ENCODE measurements at regions not wholly inside any gene's neighbourhood (a gene's known extent, or its start where the extent isn't known, plus 50 kb on each side); places are given as distances from the start of the nearest gene placed in this dataset.

DNA sequence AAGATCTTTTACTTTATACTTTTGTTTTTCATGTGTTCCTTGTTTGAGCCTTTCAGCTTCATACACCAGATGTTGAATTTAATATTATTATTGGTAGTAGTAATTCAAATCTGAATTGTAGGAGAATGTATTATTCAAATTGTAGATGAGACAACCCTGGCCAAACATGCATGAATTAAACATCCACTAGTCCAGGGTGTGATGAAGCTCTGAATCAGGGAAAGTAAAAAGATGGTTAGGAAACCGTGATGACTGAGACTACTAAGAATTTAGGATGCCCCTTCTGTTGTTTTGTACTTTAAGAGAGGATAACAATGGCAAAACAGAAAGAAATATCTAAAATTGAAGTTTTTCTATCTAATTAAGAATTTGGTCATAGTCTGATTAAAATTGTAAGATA, 227.8 kb upstream of the CDH2 start:
- H3K4me1 ChIP-seq (ENCODE audit: control insufficient read depth, insufficient read depth, low read length), result no peaks in the 10 kb centered on the region
- no peak overlapping the region for H3K4me3 ChIP-seq (ENCODE audit: insufficient read depth, low read depth, low read length)
- no peak overlapping the region for H3K27ac ChIP-seq (ENCODE audit: insufficient read depth, low read depth, low read length, poor library complexity, severe bottlenecking)
- H3K27me3 ChIP-seq (ENCODE audit: control insufficient read depth, insufficient read depth, low read length, poor library complexity, severe bottlenecking), result no peaks in the 10 kb centered on the region
- WGBS, 2 experiments, result 86 to 95% methylated on average over 1 of the region's 1 CpG
- no peaks in the 10 kb centered on the region for H3K9me3 ChIP-seq (ENCODE audit: control insufficient read depth, low read length)
- H3K36me3 ChIP-seq (ENCODE audit: control insufficient read depth, insufficient read depth, low read length), result no peaks in the 10 kb centered on the region

DNA sequence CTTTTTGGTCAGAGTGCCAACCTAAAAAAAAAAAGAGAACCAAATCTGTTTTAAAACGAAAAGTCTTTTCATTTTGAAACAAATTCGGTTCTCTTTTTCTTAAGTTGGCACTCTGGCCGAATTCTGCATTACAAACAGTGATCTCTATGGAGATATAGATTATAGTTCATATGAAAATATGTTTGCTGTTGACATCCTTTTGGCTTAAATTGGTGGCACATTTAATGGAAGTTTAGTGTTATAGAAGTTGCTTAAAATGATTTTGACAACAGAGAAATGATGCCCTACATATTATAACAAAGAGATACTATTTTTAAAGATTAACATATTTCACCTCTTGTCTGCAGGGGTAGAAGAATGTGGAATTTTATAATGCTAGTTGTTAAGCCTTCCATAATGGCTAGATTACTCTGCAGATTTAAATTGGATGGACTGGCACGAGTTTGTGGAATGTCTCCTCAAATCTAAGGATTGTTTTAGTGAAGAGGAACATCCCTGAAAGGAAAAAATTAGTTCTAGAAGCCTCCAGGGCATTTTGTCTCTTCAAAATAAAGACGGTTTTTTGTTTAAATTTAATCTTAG, 222.9 kb upstream of the CDH2 start:
- H3K4me3 ChIP-seq (ENCODE audit: insufficient read depth, low read depth, low read length), result no peak overlapping the region
- H3K27me3 ChIP-seq (ENCODE audit: control insufficient read depth, insufficient read depth, low read length, poor library complexity, severe bottlenecking), result no peaks in the 10 kb centered on the region
- H3K4me1 ChIP-seq (ENCODE audit: control insufficient read depth, insufficient read depth, low read length), result no peaks in the 10 kb centered on the region
- no peaks in the 10 kb centered on the region for H3K9me3 ChIP-seq (ENCODE audit: control insufficient read depth, low read length)
- H3K27ac ChIP-seq (ENCODE audit: insufficient read depth, low read depth, low read length, poor library complexity, severe bottlenecking), result no peak overlapping the region
- H3K36me3 ChIP-seq (ENCODE audit: control insufficient read depth, insufficient read depth, low read length), result no peaks in the 10 kb centered on the region
- whole genome bisulfite sequencing, 2 experiments, result 87 to 92% methylated on average over 5 of the region's 5 CpGs

DNA sequence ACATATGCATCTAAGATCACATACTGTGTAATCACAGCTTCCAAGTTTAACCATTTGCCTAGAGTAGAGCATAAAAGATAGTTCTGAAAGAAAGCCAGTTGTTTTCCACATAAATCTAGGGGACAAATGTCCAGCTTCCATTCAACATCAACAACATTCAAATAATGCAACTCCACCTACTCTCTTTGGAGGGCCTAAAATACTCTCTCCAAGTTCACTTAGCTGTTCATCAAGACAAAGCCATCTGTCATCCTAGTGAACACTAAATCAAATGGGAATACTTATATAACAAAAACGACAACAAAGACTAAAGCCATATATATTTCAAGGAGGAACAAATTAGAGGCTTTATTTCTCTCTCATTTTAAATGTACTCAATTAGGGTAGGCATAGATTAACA, 221.5 kb upstream of the CDH2 start:
- no peaks in the 10 kb centered on the region for H3K36me3 ChIP-seq (ENCODE audit: control insufficient read depth, insufficient read depth, low read length)
- H3K4me1 ChIP-seq (ENCODE audit: control insufficient read depth, insufficient read depth, low read length), result no peaks in the 10 kb centered on the region
- 92% methylated on average over 1 of the region's 1 CpG; no CpG with 5 or more reads in 1 of the 2 experiments for WGBS, 2 experiments
- H3K9me3 ChIP-seq (ENCODE audit: control insufficient read depth, low read length), result no peaks in the 10 kb centered on the region
- no peaks in the 10 kb centered on the region for H3K27me3 ChIP-seq (ENCODE audit: control insufficient read depth, insufficient read depth, low read length, poor library complexity, severe bottlenecking)
- no peak overlapping the region for H3K4me3 ChIP-seq (ENCODE audit: insufficient read depth, low read depth, low read length)
- H3K27ac ChIP-seq (ENCODE audit: insufficient read depth, low read depth, low read length, poor library complexity, severe bottlenecking), result no peak overlapping the region

DNA sequence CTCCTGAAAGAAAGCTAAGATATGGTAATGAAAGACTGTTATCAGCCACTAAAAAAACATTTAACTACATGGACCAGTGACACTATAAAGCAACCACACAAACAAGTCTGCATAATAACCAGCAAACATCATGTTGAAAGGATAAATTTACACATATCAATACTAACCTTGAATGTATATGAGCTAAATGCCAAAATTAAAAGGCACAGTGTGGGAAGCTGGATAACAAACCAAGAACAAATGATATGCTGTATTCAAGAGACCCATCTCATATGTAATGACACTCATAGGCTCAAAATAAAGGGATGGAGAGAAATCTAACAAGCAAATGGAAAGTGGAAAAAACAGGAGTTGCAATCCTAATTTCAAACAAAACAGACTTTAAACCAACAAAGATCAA, 213.1 kb upstream of the CDH2 start:
- no peaks in the 10 kb centered on the region for H3K36me3 ChIP-seq (ENCODE audit: control insufficient read depth, insufficient read depth, low read length)
- H3K9me3 ChIP-seq (ENCODE audit: control insufficient read depth, low read length), result no peaks in the 10 kb centered on the region
- no peaks in the 10 kb centered on the region for H3K27me3 ChIP-seq (ENCODE audit: control insufficient read depth, insufficient read depth, low read length, poor library complexity, severe bottlenecking)
- no peaks in the 10 kb centered on the region for H3K4me1 ChIP-seq (ENCODE audit: control insufficient read depth, insufficient read depth, low read length)
- no peak overlapping the region for H3K27ac ChIP-seq (ENCODE audit: insufficient read depth, low read depth, low read length, poor library complexity, severe bottlenecking)
- H3K4me3 ChIP-seq (ENCODE audit: insufficient read depth, low read depth, low read length), result no peak overlapping the region

DNA sequence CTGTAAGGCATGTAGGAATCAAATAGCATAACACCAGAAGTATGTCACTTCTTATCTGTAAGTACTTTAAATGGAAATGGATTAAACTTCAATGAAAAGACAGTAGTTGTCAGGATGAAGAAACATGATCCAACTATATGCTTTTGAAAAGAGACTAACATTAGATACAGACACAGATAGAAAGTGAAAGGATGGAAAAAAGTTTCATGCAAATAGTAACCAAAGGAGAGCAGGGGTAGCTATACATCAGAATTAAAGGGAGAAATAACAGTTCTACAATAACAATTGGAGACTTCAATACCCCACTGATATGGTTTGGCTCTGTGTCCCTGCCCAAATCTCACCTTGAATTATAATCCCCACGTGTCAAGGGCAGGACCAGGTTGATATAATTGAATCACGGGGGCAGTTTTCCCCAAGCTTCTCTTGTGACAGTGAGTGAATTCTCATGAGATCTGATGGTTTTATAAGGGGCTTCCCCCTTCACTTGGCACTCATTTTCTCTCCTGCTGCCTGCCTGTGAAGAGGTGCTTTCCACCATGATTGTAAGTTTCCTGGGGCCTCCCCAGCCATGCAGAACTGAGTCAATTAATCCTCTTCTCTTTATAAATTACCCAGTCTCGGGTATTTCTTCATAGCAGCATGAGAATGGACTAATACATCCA, 205.4 kb upstream of the CDH2 start:
- 89% methylated on average over 3 of the region's 3 CpGs for WGBS, 2 experiments

DNA sequence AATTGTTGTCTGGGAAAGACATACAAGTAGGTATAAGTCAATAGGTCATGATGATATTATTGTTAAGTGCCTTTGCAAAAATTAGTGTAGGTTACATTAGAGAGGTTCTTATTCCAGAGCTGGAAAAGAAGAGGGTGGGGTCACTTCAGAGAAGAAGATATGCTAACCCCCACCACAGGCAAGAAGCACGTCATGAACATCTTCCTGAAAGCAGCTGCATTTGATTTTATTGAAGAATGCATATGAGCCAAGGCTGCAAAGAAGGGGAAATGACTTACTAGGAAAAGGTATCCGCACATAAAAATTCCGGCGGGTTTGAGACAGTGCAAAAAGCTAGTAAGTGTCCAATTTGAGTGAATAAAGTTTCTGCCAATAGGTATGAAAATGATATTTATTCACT, 195.3 kb upstream of the CDH2 start:
- Histone ChIP-seq H3K36me3 (ENCODE audit: control insufficient read depth, insufficient read depth, low read length) (no peaks in the 10 kb centered on the region), H3K4me3 (ENCODE audit: insufficient read depth, low read depth, low read length) (no peak overlapping the region), H3K4me1 (ENCODE audit: control insufficient read depth, insufficient read depth, low read length) (no peaks in the 10 kb centered on the region), H3K27ac (ENCODE audit: insufficient read depth, low read depth, low read length, poor library complexity, severe bottlenecking) (no peak overlapping the region), H3K27me3 (ENCODE audit: control insufficient read depth, insufficient read depth, low read length, poor library complexity, severe bottlenecking) (no peaks in the 10 kb centered on the region), H3K9me3 (ENCODE audit: control insufficient read depth, low read length) (no peaks in the 10 kb centered on the region)
- 97 to 98% methylated on average over 4 of the region's 4 CpGs for WGBS, 2 experiments

More for the DNA sequence above, 205.4 kb upstream of the CDH2 start:
- Histone ChIP-seq H3K4me1 (ENCODE audit: control insufficient read depth, insufficient read depth, low read length) (no peaks in the 10 kb centered on the region), H3K4me3 (ENCODE audit: insufficient read depth, low read depth, low read length) (no peak overlapping the region), H3K36me3 (ENCODE audit: control insufficient read depth, insufficient read depth, low read length) (no peaks in the 10 kb centered on the region), H3K27me3 (ENCODE audit: control insufficient read depth, insufficient read depth, low read length, poor library complexity, severe bottlenecking) (no peaks in the 10 kb centered on the region), H3K27ac (ENCODE audit: insufficient read depth, low read depth, low read length, poor library complexity, severe bottlenecking) (no peak overlapping the region), H3K9me3 (ENCODE audit: control insufficient read depth, low read length) (no peaks in the 10 kb centered on the region)

DNA sequence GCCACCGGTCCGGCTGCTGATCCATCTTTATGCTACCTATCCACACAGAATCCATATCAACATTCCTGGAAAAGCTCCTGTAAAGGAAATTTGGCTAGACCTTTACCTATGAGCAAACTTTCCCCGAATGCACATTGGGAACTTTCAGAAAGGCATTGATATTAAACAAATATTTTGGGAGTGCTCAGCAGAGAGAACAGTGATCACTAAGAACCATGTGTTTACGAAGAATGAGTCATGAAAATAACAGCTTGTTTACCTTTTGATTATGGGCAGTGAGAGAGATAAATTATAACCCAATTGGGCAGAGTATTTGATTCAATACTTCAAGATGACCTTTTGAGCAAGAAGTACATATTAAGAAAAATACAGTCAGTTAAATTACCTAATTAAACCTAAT, 189.7 kb upstream of the CDH2 start:
- no peak overlapping the region for H3K4me3 ChIP-seq (ENCODE audit: insufficient read depth, low read depth, low read length)
- H3K9me3 ChIP-seq (ENCODE audit: control insufficient read depth, low read length), result no peaks in the 10 kb centered on the region
- 91 to 93% methylated on average over 4 of the region's 4 CpGs for WGBS, 2 experiments
- H3K4me1 ChIP-seq (ENCODE audit: control insufficient read depth, insufficient read depth, low read length), result no peaks in the 10 kb centered on the region
- H3K27me3 ChIP-seq (ENCODE audit: control insufficient read depth, insufficient read depth, low read length, poor library complexity, severe bottlenecking), result no peaks in the 10 kb centered on the region
- no peaks in the 10 kb centered on the region for H3K36me3 ChIP-seq (ENCODE audit: control insufficient read depth, insufficient read depth, low read length)
- no peak overlapping the region for H3K27ac ChIP-seq (ENCODE audit: insufficient read depth, low read depth, low read length, poor library complexity, severe bottlenecking)

DNA sequence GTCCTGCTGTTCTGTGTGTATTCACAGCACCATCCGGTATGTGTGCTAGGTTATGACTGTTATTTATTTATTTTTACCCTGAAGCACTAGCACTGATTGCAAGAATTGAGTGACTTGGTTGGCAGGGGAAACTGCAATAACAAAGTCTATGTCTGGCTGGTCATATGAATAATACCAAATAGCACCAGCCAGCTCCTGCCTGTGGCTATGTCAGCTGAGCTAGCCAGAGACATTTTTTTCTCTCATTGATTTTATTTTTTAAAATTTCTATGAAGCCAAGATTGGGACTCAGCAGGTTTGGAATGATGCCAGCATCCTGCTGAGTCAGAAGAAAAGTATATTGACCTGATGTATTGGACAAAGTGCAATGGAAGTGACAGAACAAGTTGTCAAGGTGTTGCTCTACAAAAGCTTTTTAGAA, 188.5 kb upstream of the CDH2 start:
- Histone ChIP-seq H3K36me3 (ENCODE audit: control insufficient read depth, insufficient read depth, low read length) (no peaks in the 10 kb centered on the region), H3K27ac (ENCODE audit: insufficient read depth, low read depth, low read length, poor library complexity, severe bottlenecking) (no peak overlapping the region), H3K4me1 (ENCODE audit: control insufficient read depth, insufficient read depth, low read length) (no peaks in the 10 kb centered on the region), H3K27me3 (ENCODE audit: control insufficient read depth, insufficient read depth, low read length, poor library complexity, severe bottlenecking) (no peaks in the 10 kb centered on the region), H3K4me3 (ENCODE audit: insufficient read depth, low read depth, low read length) (no peak overlapping the region), H3K9me3 (ENCODE audit: control insufficient read depth, low read length) (no peaks in the 10 kb centered on the region)
- WGBS, 2 experiments, result 86 to 100% methylated on average over 1 of the region's 1 CpG

DNA sequence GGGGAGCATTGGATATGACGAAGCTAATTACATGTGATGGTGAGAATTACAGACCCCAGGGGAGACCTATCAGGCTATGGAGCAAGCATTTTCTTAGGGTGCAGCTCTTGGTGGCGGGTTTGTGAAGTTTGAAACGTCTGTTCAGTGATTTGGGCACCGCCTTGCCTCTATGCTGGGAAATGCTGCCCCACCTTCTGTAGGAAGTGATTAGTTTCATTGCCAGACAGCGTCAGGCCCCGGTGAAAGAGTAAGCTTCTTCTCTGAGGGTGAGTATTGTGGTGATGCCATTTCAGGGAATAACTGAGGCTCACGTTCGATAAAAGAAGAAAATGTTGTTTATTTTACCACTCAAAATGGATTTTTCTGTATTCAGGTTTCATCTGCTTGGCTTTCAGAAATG, 186.2 kb upstream of the CDH2 start:
- H3K4me3 ChIP-seq (ENCODE audit: insufficient read depth, low read depth, low read length), result no peak overlapping the region
- WGBS, 2 experiments, result 94 to 97% methylated on average over 6 to 8 of the region's 8 CpGs
- H3K27me3 ChIP-seq (ENCODE audit: control insufficient read depth, insufficient read depth, low read length, poor library complexity, severe bottlenecking), result no peaks in the 10 kb centered on the region
- H3K4me1 ChIP-seq (ENCODE audit: control insufficient read depth, insufficient read depth, low read length), result no peaks in the 10 kb centered on the region
- H3K27ac ChIP-seq (ENCODE audit: insufficient read depth, low read depth, low read length, poor library complexity, severe bottlenecking), result no peak overlapping the region
- no peaks in the 10 kb centered on the region for H3K9me3 ChIP-seq (ENCODE audit: control insufficient read depth, low read length)
- no peaks in the 10 kb centered on the region for H3K36me3 ChIP-seq (ENCODE audit: control insufficient read depth, insufficient read depth, low read length)

DNA sequence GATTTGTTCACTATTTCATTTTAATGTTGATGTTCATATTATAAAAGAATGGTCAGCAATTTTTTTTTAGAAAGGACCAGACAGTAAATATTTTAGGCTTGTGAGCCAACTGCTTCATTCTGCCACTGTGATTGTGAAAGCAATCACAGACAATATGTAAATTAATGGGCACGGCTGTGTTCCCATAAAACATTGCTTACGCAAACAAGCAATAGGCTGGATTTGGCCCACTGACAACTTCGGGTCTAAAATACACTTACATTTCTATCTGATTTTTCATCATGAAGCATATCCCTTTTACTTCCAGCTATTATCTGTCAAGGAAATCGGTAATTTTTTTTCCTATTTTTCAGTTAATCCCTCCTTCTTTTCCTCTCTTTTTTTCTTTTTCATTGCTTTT, 182.2 kb upstream of the CDH2 start:
- H3K4me3 ChIP-seq (ENCODE audit: insufficient read depth, low read depth, low read length), result no peak overlapping the region
- no peaks in the 10 kb centered on the region for H3K4me1 ChIP-seq (ENCODE audit: control insufficient read depth, insufficient read depth, low read length)
- H3K27me3 ChIP-seq (ENCODE audit: control insufficient read depth, insufficient read depth, low read length, poor library complexity, severe bottlenecking), result no peaks in the 10 kb centered on the region
- no peaks in the 10 kb centered on the region for H3K36me3 ChIP-seq (ENCODE audit: control insufficient read depth, insufficient read depth, low read length)
- WGBS, 2 experiments, result 91 to 97% methylated on average over 4 of the region's 4 CpGs
- no peak overlapping the region for H3K27ac ChIP-seq (ENCODE audit: insufficient read depth, low read depth, low read length, poor library complexity, severe bottlenecking)
- H3K9me3 ChIP-seq (ENCODE audit: control insufficient read depth, low read length), result no peaks in the 10 kb centered on the region
